ENCODE measurements at regions not wholly inside any gene's neighbourhood (a gene's known extent, or its start where the extent isn't known, plus 50 kb on each side); places are given as distances from the start of the nearest gene placed in this dataset.

DNA sequence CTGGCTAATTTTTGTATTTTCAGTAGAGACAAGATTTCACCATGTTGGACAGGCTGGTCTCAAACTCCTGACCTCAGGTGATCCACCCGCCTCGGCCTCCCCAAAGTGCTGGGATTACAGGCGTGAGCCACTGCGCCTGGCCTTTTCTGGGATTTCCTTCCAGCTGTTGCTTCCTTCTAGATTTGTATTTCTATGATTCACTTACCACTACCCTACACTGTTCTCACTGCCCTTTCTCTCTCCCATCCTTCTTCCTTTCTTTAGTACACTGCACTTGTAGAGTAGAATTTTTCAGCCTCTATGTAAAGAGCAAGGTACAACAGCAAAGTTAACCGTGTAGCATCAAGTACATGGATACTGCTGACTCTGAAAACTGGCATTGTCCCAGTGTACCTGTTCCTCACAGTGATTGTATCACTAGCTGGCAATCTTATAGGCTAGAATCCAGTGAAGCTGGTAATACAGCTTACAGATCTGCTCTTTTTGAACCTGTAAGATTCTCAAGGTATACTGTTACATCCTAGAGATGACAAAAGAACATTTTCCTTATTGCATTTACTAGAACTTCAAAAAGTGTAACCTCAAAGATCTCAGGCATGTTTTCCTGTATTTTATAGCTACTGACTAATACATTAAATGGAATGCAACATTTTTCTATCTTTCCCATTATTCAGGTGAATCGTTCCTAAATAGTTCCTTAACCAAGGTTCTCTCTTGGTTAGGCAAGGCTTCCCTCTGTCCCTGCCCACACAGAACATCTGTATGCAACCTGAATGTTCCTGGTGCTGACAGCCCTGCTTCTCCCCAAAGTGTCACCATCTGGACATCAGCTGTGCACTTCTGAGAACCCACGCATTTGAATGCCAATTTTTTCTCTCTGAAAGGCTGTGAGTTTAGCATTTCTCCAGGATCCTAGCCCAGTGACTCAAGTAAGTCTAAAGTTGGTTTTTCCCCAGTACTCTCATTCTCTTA, 74.1 kb upstream of the RAP2B start:
- TF ChIP-seq POLR2A (IDR thresholded peaks at IDR 0.05; ENCODE audit: low read depth, low read length), result no peak
- no peak for TF ChIP-seq CTCF (IDR thresholded peaks at IDR 0.05; ENCODE audit: extremely low read depth in 1 of 2, insufficient read depth in 1 of 2, low read depth in 1 of 2, low read length in 2 of 2)
- TF ChIP-seq EZH2 (IDR thresholded peaks at IDR 0.05; ENCODE audit: borderline replicate concordance, low read depth, low read length, severe bottlenecking), result no peak
- no peak for TF ChIP-seq MAX (IDR thresholded peaks at IDR 0.05; ENCODE audit: insufficient read depth, insufficient read length)
